Neuron (in vitro differentiated cells): ENCODE measurements at regions not wholly inside any gene's neighbourhood (a gene's known extent, or its start where the extent isn't known, plus 50 kb on each side); places are given as distances from the start of the nearest gene placed in this dataset.
"Not testable (repeated sequence)": the region's sequence is repeated elsewhere in the genome, so short reads cannot be mapped to it uniquely, and the experiment has no call there.

Source experiments
- H2AFZ ChIP-seq: one replicate; pipeline ENCODE4 v1.6.1; 2013; ENCODE audit warnings: low read depth, mild to moderate bottlenecking, inconsistent platforms, low read length, moderate library complexity
- H3K27me3 ChIP-seq: one replicate; pipeline ENCODE4 v1.6.1; 2013; ENCODE audit warnings: low read length; ENCODE audit not compliant: insufficient read depth
- H3K36me3 ChIP-seq: one replicate; pipeline ENCODE4 v1.6.1; 2013; ENCODE audit warnings: low read length; ENCODE audit not compliant: insufficient read depth
- H3K4me1 ChIP-seq: one replicate; pipeline ENCODE4 v1.6.1; 2013; ENCODE audit warnings: low read length; ENCODE audit not compliant: insufficient read depth
- H3K4me3 ChIP-seq: 2 replicates; pipeline ENCODE4 v1.5.1; 2013; ENCODE audit warnings: mild to moderate bottlenecking, low read length, moderate library complexity
- H3K9me3 ChIP-seq: one replicate; pipeline ENCODE4 v1.6.1; 2013; ENCODE audit warnings: low read length

- Histone ChIP-seq H3K9me3 (no peaks in the 10 kb centered on the region), H3K36me3 (no peaks in the 10 kb centered on the region), H2AFZ (no peak overlapping the region), H3K27me3 (no peaks in the 10 kb centered on the region), H3K4me1 (no peaks in the 10 kb centered on the region), H3K4me3 (no peak overlapping the region)
Observed at GRCh38 chrX:82528525-82528924, 979.6 kb upstream of the POU3F4 start.

- Histone ChIP-seq H3K36me3 (no peaks in the 10 kb centered on the region), H3K27me3 (no peaks in the 10 kb centered on the region), H3K4me3 (no peak overlapping the region), H3K9me3 (no peaks in the 10 kb centered on the region), H3K4me1 (no peaks in the 10 kb centered on the region), H2AFZ (no peak overlapping the region)
Observed at GRCh38 chrX:82534086-82534597, 973.9 kb upstream of the POU3F4 start.

GRCh38 chrX:82537205-82537604 is 970.9 kb upstream of the POU3F4 start:
- H3K36me3 ChIP-seq, H3K4me3 ChIP-seq, H3K4me1 ChIP-seq, H3K9me3 ChIP-seq, H3K27me3 ChIP-seq, H2AFZ ChIP-seq: not testable (repeated sequence)

GRCh38 chrX:82541822-82542221 is 966.3 kb upstream of the POU3F4 start:
- Histone ChIP-seq H2AFZ (no peak overlapping the region), H3K36me3 (no peaks in the 10 kb centered on the region), H3K27me3 (no peaks in the 10 kb centered on the region), H3K9me3 (no peaks in the 10 kb centered on the region), H3K4me1 (no peaks in the 10 kb centered on the region), H3K4me3 (no peak overlapping the region)

GRCh38 chrX:82552201-82552600 is 955.9 kb upstream of the POU3F4 start:
- not testable (repeated sequence) for H3K4me1 ChIP-seq, H2AFZ ChIP-seq, H3K4me3 ChIP-seq, H3K27me3 ChIP-seq, H3K9me3 ChIP-seq, H3K36me3 ChIP-seq

- no peaks in the 10 kb centered on the region for H3K27me3 ChIP-seq
- H2AFZ ChIP-seq = no peak overlapping the region
- no peaks in the 10 kb centered on the region for H3K9me3 ChIP-seq
- H3K4me3 ChIP-seq = no peak overlapping the region
- H3K4me1 ChIP-seq = no peaks in the 10 kb centered on the region
- no peaks in the 10 kb centered on the region for H3K36me3 ChIP-seq
Observed at GRCh38 chrX:82556588-82556987, 951.5 kb upstream of the POU3F4 start.

GRCh38 chrX:82585868-82586267 is 922.2 kb upstream of the POU3F4 start:
- H3K9me3 ChIP-seq = no peaks in the 10 kb centered on the region
- H2AFZ ChIP-seq = no peak overlapping the region

GRCh38 chrX:82589410-82589809 is 918.7 kb upstream of the POU3F4 start:
- Histone ChIP-seq H3K27me3 (peaks cover 4% of the 10 kb centered on the region), H2AFZ (no peak overlapping the region), H3K9me3 (no peaks in the 10 kb centered on the region), H3K4me1 (no peaks in the 10 kb centered on the region), H3K36me3 (no peaks in the 10 kb centered on the region), H3K4me3 (no peak overlapping the region)

More at GRCh38 chrX:82585868-82586267, 922.2 kb upstream of the POU3F4 start:
- Histone ChIP-seq H3K4me3 (no peak overlapping the region), H3K4me1 (no peaks in the 10 kb centered on the region), H3K36me3 (no peaks in the 10 kb centered on the region), H3K27me3 (peaks cover 4% of the 10 kb centered on the region)

GRCh38 chrX:82591421-82591820 is 916.7 kb upstream of the POU3F4 start:
- Histone ChIP-seq H2AFZ (no peak overlapping the region), H3K9me3 (no peaks in the 10 kb centered on the region), H3K4me3 (no peak overlapping the region), H3K27me3 (peaks cover 4% of the 10 kb centered on the region), H3K4me1 (no peaks in the 10 kb centered on the region), H3K36me3 (no peaks in the 10 kb centered on the region)

GRCh38 chrX:82626978-82627377 is 881.1 kb upstream of the POU3F4 start:
- no peaks in the 10 kb centered on the region for H3K9me3 ChIP-seq
- H3K36me3 ChIP-seq = no peaks in the 10 kb centered on the region
- no peaks in the 10 kb centered on the region for H3K27me3 ChIP-seq
- no peak overlapping the region for H2AFZ ChIP-seq
- no peak overlapping the region for H3K4me3 ChIP-seq
- no peaks in the 10 kb centered on the region for H3K4me1 ChIP-seq

GRCh38 chrX:82627568-82627967 is 880.5 kb upstream of the POU3F4 start:
- Histone ChIP-seq H3K27me3 (no peaks in the 10 kb centered on the region), H3K4me3 (no peak overlapping the region), H3K9me3 (no peaks in the 10 kb centered on the region), H3K36me3 (no peaks in the 10 kb centered on the region), H2AFZ (no peak overlapping the region), H3K4me1 (no peaks in the 10 kb centered on the region)

- H2AFZ ChIP-seq = no peak overlapping the region
- H3K27me3 ChIP-seq = no peaks in the 10 kb centered on the region
- no peaks in the 10 kb centered on the region for H3K9me3 ChIP-seq
- no peak overlapping the region for H3K4me3 ChIP-seq
- no peaks in the 10 kb centered on the region for H3K36me3 ChIP-seq
- no peaks in the 10 kb centered on the region for H3K4me1 ChIP-seq
Observed at GRCh38 chrX:82648062-82648461, 860.0 kb upstream of the POU3F4 start.

GRCh38 chrX:82649645-82650044 is 858.4 kb upstream of the POU3F4 start:
- Histone ChIP-seq H3K9me3 (no peaks in the 10 kb centered on the region), H3K4me1 (no peaks in the 10 kb centered on the region), H3K36me3 (no peaks in the 10 kb centered on the region), H3K27me3 (no peaks in the 10 kb centered on the region), H3K4me3 (no peak overlapping the region), H2AFZ (no peak overlapping the region)

- Histone ChIP-seq H3K27me3 (no peaks in the 10 kb centered on the region), H3K4me1 (no peaks in the 10 kb centered on the region), H3K4me3 (no peak overlapping the region), H2AFZ (no peak overlapping the region), H3K36me3 (no peaks in the 10 kb centered on the region), H3K9me3 (no peaks in the 10 kb centered on the region)
Observed at GRCh38 chrX:82658492-82658891, 849.6 kb upstream of the POU3F4 start.
